ENCODE measurements at regions not wholly inside any gene's neighbourhood (a gene's known extent, or its start where the extent isn't known, plus 50 kb on each side); places are given as distances from the start of the nearest gene placed in this dataset.

DNA sequence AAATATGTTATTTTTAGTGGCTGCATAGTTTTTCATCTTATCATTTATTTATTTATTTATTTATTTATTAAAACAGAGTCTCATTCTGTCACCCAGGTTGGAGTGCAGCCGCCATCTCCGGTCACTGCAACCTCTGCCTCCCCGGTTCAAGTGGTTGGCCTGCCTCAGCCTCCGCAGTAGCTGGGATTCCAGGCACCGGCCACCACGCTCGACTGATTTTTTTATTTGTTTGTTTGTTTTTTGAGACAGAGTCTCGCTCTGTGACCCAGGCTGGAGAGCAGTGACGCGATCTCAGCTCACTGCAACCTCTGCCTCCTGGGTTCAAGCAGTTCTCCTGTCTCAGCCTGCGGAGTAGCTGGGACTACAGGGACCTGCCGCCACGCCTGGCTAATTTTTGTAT is 262.9 kb upstream of the DDI1 start:
- Histone ChIP-seq H3K4me2 (no peak overlapping the region), H3K4me3 (no peak overlapping the region), H3K9me3 (ENCODE audit: insufficient read depth, low read depth) (0 out of 2 replicates have a peak, but pooled peaks cover 4% of the 10 kb centered on the region), H4K20me1 (ENCODE audit: insufficient read depth) (no peaks in the 10 kb centered on the region), H3K36me3 (ENCODE audit: low read depth) (no peaks in the 10 kb centered on the region), H3K27ac (no peak overlapping the region), H3K9me2 (ENCODE audit: insufficient read depth) (no peaks in the 10 kb centered on the region), H3K27me3 (ENCODE audit: insufficient read depth, low read depth) (no peaks in the 10 kb centered on the region), H3F3A (ENCODE audit: insufficient read depth, low read depth) (no peaks in the 10 kb centered on the region), H2AFZ (no peak overlapping the region), H3K79me2 (ENCODE audit: low read depth) (no peaks in the 10 kb centered on the region), H3K4me1 (replicated peaks; ENCODE audit: insufficient read depth) (no peaks in the 10 kb centered on the region)
- ChIA-PET POLR2A (ENCODE audit: unreplicated experiment) (no interaction called here), CTCF (no interaction called here)
- TF ChIP-seq, protein P1, sequence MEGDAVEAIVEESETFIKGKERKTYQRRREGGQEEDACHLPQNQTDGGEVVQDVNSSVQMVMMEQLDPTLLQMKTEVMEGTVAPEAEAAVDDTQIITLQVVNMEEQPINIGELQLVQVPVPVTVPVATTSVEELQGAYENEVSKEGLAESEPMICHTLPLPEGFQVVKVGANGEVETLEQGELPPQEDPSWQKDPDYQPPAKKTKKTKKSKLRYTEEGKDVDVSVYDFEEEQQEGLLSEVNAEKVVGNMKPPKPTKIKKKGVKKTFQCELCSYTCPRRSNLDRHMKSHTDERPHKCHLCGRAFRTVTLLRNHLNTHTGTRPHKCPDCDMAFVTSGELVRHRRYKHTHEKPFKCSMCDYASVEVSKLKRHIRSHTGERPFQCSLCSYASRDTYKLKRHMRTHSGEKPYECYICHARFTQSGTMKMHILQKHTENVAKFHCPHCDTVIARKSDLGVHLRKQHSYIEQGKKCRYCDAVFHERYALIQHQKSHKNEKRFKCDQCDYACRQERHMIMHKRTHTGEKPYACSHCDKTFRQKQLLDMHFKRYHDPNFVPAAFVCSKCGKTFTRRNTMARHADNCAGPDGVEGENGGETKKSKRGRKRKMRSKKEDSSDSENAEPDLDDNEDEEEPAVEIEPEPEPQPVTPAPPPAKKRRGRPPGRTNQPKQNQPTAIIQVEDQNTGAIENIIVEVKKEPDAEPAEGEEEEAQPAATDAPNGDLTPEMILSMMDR (conservative IDR thresholded peaks at IDR 0.05): no peak
- TF ChIP-seq EZH2 (IDR thresholded peaks at IDR 0.05; ENCODE audit: low read depth): no peak
- no peak for DNase-seq
- no TSS peak for BruUV-seq (replicated peaks)
- intact Hi-C loops (cut with micrococcal nuclease; ENCODE audit: unreplicated experiment): no loop called here

DNA sequence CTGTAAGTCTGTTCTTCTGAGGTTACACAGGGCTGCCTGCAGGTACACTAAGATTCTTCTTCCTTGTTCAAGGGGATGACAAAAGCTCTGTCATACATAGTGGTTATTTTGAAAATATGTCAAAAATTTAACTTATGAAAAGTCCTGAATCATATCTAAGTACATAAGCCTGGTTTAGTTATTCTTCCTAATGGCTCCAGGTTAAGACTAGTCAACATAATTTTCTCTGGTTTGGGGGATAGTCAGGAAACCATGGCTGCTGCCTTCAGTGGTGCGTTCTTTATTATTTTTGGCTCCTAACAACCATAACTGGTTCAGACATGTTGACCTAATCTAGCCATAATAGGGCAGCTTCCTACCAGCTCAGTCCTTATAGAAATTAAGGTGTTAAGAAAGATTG is 257.4 kb upstream of the DDI1 start:
- H3K4me3 ChIP-seq: no peak overlapping the region
- no TSS peak for BruUV-seq (replicated peaks)
- no peak overlapping the region for H2AFZ ChIP-seq
- H3K27me3 ChIP-seq (ENCODE audit: insufficient read depth, low read depth): no peaks in the 10 kb centered on the region
- DNase-seq: no peak
- no peaks in the 10 kb centered on the region for H3K9me2 ChIP-seq (ENCODE audit: insufficient read depth)
- no peak overlapping the region for H3K27ac ChIP-seq
- H3F3A ChIP-seq (ENCODE audit: insufficient read depth, low read depth): no peaks in the 10 kb centered on the region
- H4K20me1 ChIP-seq (ENCODE audit: insufficient read depth): no peaks in the 10 kb centered on the region
- intact Hi-C loops (cut with micrococcal nuclease; ENCODE audit: unreplicated experiment): no loop called here
- CTCF ChIA-PET: no interaction called here
- no peaks in the 10 kb centered on the region for H3K79me2 ChIP-seq (ENCODE audit: low read depth)
- TF ChIP-seq EZH2 (IDR thresholded peaks at IDR 0.05; ENCODE audit: low read depth): no peak
- TF ChIP-seq, protein P1 (conservative IDR thresholded peaks at IDR 0.05): no peak
- H3K4me1 ChIP-seq (replicated peaks; ENCODE audit: insufficient read depth): no peaks in the 10 kb centered on the region
- H3K9me3 ChIP-seq (ENCODE audit: insufficient read depth, low read depth): 0 out of 2 replicates have a peak, but pooled peaks cover 4% of the 10 kb centered on the region
- POLR2A ChIA-PET (ENCODE audit: unreplicated experiment): no interaction called here
- H3K36me3 ChIP-seq (ENCODE audit: low read depth): no peaks in the 10 kb centered on the region
- no peak overlapping the region for H3K4me2 ChIP-seq

DNA sequence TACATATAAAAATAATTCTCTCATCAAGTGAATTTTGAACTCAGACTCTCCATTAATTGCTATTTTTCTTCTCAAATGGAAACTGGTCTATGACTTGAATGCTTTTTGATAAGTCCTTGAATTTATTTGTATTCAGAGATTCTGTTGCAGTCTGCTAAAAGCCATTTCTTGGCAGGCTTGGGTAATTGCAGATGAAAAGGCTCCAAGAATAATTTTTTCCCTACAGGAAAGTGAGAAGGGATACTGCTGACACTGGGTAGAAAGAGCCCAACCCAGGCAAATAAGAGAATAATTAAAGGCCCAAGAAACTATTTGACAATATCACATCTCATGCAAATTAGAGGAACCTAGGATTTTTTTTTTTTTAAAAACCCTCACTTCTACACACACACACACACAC is 246.5 kb upstream of the DDI1 start:
- CTCF ChIA-PET: no interaction called here
- no TSS peak for BruUV-seq (replicated peaks)
- Histone ChIP-seq H3K4me1 (replicated peaks; ENCODE audit: insufficient read depth) (no peaks in the 10 kb centered on the region), H3K27me3 (ENCODE audit: insufficient read depth, low read depth) (no peaks in the 10 kb centered on the region), H3F3A (ENCODE audit: insufficient read depth, low read depth) (no peaks in the 10 kb centered on the region), H3K4me3 (no peak overlapping the region), H3K9me2 (ENCODE audit: insufficient read depth) (no peaks in the 10 kb centered on the region), H2AFZ (no peak overlapping the region), H3K27ac (no peak overlapping the region), H3K36me3 (ENCODE audit: low read depth) (no peaks in the 10 kb centered on the region), H4K20me1 (ENCODE audit: insufficient read depth) (no peaks in the 10 kb centered on the region), H3K4me2 (no peak overlapping the region), H3K9me3 (ENCODE audit: insufficient read depth, low read depth) (peaks cover 8% of the 10 kb centered on the region; the same call in 1 of the 2 replicates), H3K79me2 (ENCODE audit: low read depth) (no peaks in the 10 kb centered on the region)
- intact Hi-C loops (cut with micrococcal nuclease; ENCODE audit: unreplicated experiment): no loop called here
- no peak for DNase-seq
- TF ChIP-seq EZH2 (IDR thresholded peaks at IDR 0.05; ENCODE audit: low read depth): no peak
- TF ChIP-seq, protein P1 (conservative IDR thresholded peaks at IDR 0.05): no peak
- POLR2A ChIA-PET (ENCODE audit: unreplicated experiment): no interaction called here

All from PC-9 (cell line).